GM12874 (cell line): ENCODE measurements at regions not wholly inside any gene's neighbourhood (a gene's known extent, or its start where the extent isn't known, plus 50 kb on each side); places are given as distances from the start of the nearest gene placed in this dataset.

ENCODE experiments used
- CTCF ChIP-seq: IDR thresholded peaks from 2 replicates; pipeline ENCODE4 v1.5.1; 2011; ENCODE audit warnings: low read depth, mild to moderate bottlenecking, control low read depth, low read length, moderate library complexity; ENCODE audit not compliant: insufficient read depth

GRCh38 chrY:12496007-12496406, 205.0 kb upstream of the USP9Y start:
- no peak for TF ChIP-seq CTCF

DNA sequence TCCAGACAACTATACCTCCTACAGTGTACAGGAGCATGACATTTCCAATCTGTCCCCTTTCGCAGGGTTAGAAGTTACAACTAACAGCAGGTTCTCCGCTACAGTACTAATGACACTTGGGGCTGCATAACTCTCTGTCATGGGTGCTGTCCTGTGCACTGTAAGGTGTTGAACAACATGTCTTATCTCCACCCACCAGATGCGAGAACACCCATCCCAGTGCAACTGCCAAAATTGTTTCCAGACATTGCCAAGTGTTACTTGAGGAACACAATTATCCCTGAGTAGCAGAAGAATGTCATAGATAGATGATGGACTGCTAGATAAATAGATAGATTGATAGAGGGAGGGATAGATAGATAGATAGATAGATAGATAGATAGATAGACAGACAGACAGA, 200.9 kb upstream of the USP9Y start:
- TF ChIP-seq CTCF, result no peak

- no peak for TF ChIP-seq CTCF
Measured at GRCh38 chrY:12517338-12517737, 183.7 kb upstream of the USP9Y start.

DNA sequence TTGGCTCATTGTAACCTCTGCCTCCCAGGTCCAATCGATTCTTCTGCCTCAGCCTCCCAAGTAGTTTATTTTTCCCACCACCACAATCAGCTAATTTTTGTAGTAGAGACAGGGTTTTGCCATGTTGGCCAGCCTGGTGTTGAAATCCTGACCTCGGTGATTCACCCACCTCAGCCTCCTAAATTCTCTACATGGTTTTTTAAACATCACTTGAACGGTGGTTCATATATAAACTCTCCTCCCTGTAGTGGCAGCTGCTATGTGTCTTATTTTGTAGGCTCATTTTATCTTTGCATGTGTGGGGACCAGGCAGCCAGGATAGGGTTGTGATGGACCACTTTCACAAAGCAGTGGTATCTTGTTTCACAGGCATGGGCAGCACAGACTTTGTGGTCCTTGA, 175.8 kb upstream of the USP9Y start:
- no peak for TF ChIP-seq CTCF

- TF ChIP-seq CTCF, result no peak
Measured at GRCh38 chrY:12526362-12527063, 174.5 kb upstream of the USP9Y start.

GRCh38 chrY:12537226-12537854, 163.7 kb upstream of the USP9Y start:
- TF ChIP-seq CTCF, result no peak

GRCh38 chrY:12546746-12547420, 154.1 kb upstream of the USP9Y start:
- no peak for TF ChIP-seq CTCF
